B cell (primary cell): ENCODE measurements at regions not wholly inside any gene's neighbourhood (a gene's known extent, or its start where the extent isn't known, plus 50 kb on each side); places are given as distances from the start of the nearest gene placed in this dataset.

ENCODE experiments used
- ATAC-seq: fragments of 200-7000 bp; cut with Tn5 transposase; one replicate; pipeline ENCODE4 v1.10.0; 2021; ENCODE audit warnings: low read depth, mild to moderate bottlenecking, moderate number of reproducible peaks, moderate library complexity
- CTCF ChIA-PET: fragments of 350-600 bp; sonication (Branson Sonifier 250); formaldehyde crosslinking; loops from one replicate; lab custom pipeline; 2021; ENCODE audit warnings: antibody characterized with exemption, inconsistent platforms; lab: Charles Lee
- POLR2A ChIA-PET: fragments of 350-600 bp; sonication (Branson Sonifier 250); formaldehyde crosslinking; loops from one replicate; lab custom pipeline; 2021; ENCODE audit warnings: antibody characterized with exemption; lab: Charles Lee
- DNase-seq: peaks from one replicate; pipeline ENCODE4 v3.0.0; 2013
- H2AFZ ChIP-seq: 2 replicates; pipeline ENCODE4 v1.6.1; 2012; ENCODE audit warnings: mild to moderate bottlenecking, low read depth, low read length; ENCODE audit not compliant: insufficient read depth, poor library complexity, severe bottlenecking
- H3K27ac ChIP-seq, 2 donors: 1 replicate in 1 of 2; 2 replicates in 1 of 2; pipeline ENCODE4 v1.5.1; 2012 to 2013; ENCODE audit warnings: low read length in 2 of 2, mild to moderate bottlenecking in 2 of 2, moderate library complexity in 1 of 2
- H3K27me3 ChIP-seq, 4 experiments: fragments of 200-600 bp in 1 of 4; sonication (generic) in 1 of 4; replicated peaks in 1 of 4; 1 replicate in 2 of 4; 2 replicates in 2 of 4; pipeline versions ENCODE4 v1.6.1 to v1.7.0; 2013 to 2016; ENCODE audit warnings: low read length in 3 of 4, mild to moderate bottlenecking in 2 of 4, mixed read lengths in 1 of 4, moderate library complexity in 1 of 4; ENCODE audit not compliant: insufficient read depth in 4 of 4, control insufficient read depth in 3 of 4; ENCODE audit errors: control extremely low read depth in 1 of 4
- H3K36me3 ChIP-seq, 2 experiments: replicated peaks in 1 of 2; 1 replicate in 1 of 2; 2 replicates in 1 of 2; pipeline versions ENCODE4 v1.6.1 to v1.7.1; 2013; ENCODE audit warnings: low read length in 1 of 2; ENCODE audit not compliant: insufficient read depth in 2 of 2, control insufficient read depth in 1 of 2; ENCODE audit errors: control extremely low read depth in 1 of 2, extremely low read depth in 1 of 2
- H3K4me1 ChIP-seq, 2 donors: fragments of 200-600 bp in 1 of 2; sonication (generic) in 1 of 2; 1 replicate in 1 of 2; 2 replicates in 1 of 2; pipeline versions ENCODE4 v1.5.1 to v1.6.1; 2013 to 2017; ENCODE audit warnings: low read length in 2 of 2; ENCODE audit not compliant: control insufficient read depth in 2 of 2, insufficient read depth in 2 of 2
- H3K4me2 ChIP-seq: replicated peaks from 2 replicates; pipeline ENCODE3; 2012; ENCODE audit warnings: mild to moderate bottlenecking, low read depth, low read length; ENCODE audit not compliant: poor library complexity, severe bottlenecking
- H3K4me3 ChIP-seq, 5 experiments: fragments of 200-600 bp in 1 of 5; sonication (generic) in 1 of 5; 1 replicate in 3 of 5; 2 replicates in 2 of 5; pipeline versions ENCODE4 v1.5.1 to v1.7.0; 2011 to 2016; ENCODE audit warnings: low read length in 4 of 5, mild to moderate bottlenecking in 4 of 5, low read depth in 2 of 5, control low read depth in 1 of 5, moderate library complexity in 1 of 5; ENCODE audit not compliant: insufficient read depth in 1 of 5; ENCODE audit errors: control extremely low read depth in 1 of 5, extremely low read depth in 1 of 5
- H3K79me2 ChIP-seq: fragments of 200-600 bp; sonication (generic); one replicate; pipeline ENCODE4 v1.6.0; 2016; ENCODE audit warnings: low read length; ENCODE audit not compliant: control insufficient read depth, insufficient read depth
- H3K9ac ChIP-seq: fragments of 200-600 bp; sonication (generic); 2 replicates; pipeline ENCODE4 v1.6.1; 2017; ENCODE audit warnings: mild to moderate bottlenecking, low read length, moderate library complexity
- H3K9me3 ChIP-seq, 3 donors: one replicate each; pipeline versions ENCODE4 v1.6.1 to v1.7.1; 2013; ENCODE audit warnings: low read length in 2 of 3; ENCODE audit not compliant: control insufficient read depth in 2 of 3, insufficient read depth in 1 of 3; ENCODE audit errors: control extremely low read depth in 1 of 3
- H4K20me1 ChIP-seq: 2 replicates; pipeline ENCODE4 v1.6.0; 2012; ENCODE audit warnings: mild to moderate bottlenecking, low read length; ENCODE audit not compliant: insufficient read depth, control insufficient read depth, poor library complexity, severe bottlenecking
- H3K27ac Mint-ChIP-seq: one replicate; pipeline ENCODE4 v1.8.0; 2021; ENCODE audit warnings: mixed read lengths
- H3K27me3 Mint-ChIP-seq: one replicate; pipeline ENCODE4 v1.8.0; 2021; ENCODE audit warnings: mixed read lengths
- H3K4me1 Mint-ChIP-seq: one replicate; pipeline ENCODE4 v1.8.0; 2021; ENCODE audit warnings: mixed read lengths
- H3K4me3 Mint-ChIP-seq: one replicate; pipeline ENCODE4 v1.8.0; 2021; ENCODE audit warnings: mixed read lengths
- H3K9me3 Mint-ChIP-seq: one replicate; pipeline ENCODE4 v1.8.0; 2022; ENCODE audit warnings: mixed read lengths; ENCODE audit not compliant: insufficient read depth
- EZH2 ChIP-seq: IDR thresholded peaks from 2 replicates; pipeline ENCODE4 v1.6.1; 2012; ENCODE audit warnings: borderline replicate concordance, low read depth, mild to moderate bottlenecking, moderate library complexity, low read length; ENCODE audit not compliant: insufficient read depth, poor library complexity, severe bottlenecking
- WGBS: methylation state at CpG from one replicate; pipeline ENCODE4 v1.1.5; 2013; ENCODE audit warnings: missing lambda C conversion rate; ENCODE audit not compliant: insufficient coverage; 5-methylcytosine and 5-hydroxymethylcytosine counted together
- intact Hi-C: fragments of 100-400 bp; cut with micrococcal nuclease; formaldehyde crosslinking; loops from one replicate; pipeline ENCODE4 v1.10.0; 2022
- TF ChIP-seq, protein P1 (sequence below): fragments of 200-600 bp; IDR thresholded peaks from one replicate; pipeline ENCODE4 v1.8.0; 2022; ENCODE audit warnings: antibody characterized with exemption, mild to moderate bottlenecking

DNA sequence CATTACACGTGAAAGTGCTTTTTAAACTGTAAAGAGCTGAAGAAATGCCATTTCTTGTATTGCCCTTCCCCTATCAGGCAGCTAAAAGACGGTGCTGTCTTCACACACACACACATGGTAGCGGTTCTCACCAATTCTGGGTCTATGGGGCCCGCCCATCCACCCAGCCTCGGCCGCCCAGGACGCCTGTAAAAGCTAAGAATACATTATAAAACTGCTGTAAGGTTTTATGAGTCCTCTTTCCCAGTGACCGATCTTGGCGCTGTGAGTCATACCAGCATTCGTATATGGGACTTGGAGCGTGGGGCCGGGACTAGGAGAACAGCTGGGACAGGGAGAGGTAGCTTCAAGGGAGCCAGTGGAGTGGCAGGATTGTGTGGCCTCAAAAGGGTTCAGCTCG is 149.7 kb upstream of the CADM1 start:
- no peak overlapping the region for H3K4me3 ChIP-seq
- intact Hi-C loops: no loop called here
- no peaks in the 10 kb centered on the region for H3K79me2 ChIP-seq
- no peak overlapping the region for H3K4me2 ChIP-seq
- ATAC-seq (no peak), DNase-seq (no peak)
- no peaks in the 10 kb centered on the region for H4K20me1 ChIP-seq
- CTCF ChIA-PET: no interaction called here
- no peaks in the 10 kb centered on the region for H3K36me3 ChIP-seq
- no peaks in the 10 kb centered on the region for H3K9me3 Mint-ChIP-seq
- H3K27me3 Mint-ChIP-seq: peaks cover 23% of the 10 kb centered on the region
- no peaks in the 10 kb centered on the region for H3K4me1 ChIP-seq
- TF ChIP-seq, protein P1, sequence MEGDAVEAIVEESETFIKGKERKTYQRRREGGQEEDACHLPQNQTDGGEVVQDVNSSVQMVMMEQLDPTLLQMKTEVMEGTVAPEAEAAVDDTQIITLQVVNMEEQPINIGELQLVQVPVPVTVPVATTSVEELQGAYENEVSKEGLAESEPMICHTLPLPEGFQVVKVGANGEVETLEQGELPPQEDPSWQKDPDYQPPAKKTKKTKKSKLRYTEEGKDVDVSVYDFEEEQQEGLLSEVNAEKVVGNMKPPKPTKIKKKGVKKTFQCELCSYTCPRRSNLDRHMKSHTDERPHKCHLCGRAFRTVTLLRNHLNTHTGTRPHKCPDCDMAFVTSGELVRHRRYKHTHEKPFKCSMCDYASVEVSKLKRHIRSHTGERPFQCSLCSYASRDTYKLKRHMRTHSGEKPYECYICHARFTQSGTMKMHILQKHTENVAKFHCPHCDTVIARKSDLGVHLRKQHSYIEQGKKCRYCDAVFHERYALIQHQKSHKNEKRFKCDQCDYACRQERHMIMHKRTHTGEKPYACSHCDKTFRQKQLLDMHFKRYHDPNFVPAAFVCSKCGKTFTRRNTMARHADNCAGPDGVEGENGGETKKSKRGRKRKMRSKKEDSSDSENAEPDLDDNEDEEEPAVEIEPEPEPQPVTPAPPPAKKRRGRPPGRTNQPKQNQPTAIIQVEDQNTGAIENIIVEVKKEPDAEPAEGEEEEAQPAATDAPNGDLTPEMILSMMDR: no peak
- TF ChIP-seq EZH2: no peak
- no peak overlapping the region for H3K27ac Mint-ChIP-seq
- 92% methylated on average over 8 of the region's 13 CpGs for WGBS
- peaks cover 0 to 6% (median 1%) of the 10 kb centered on the region in 4 experiments for H3K27me3 ChIP-seq
- POLR2A ChIA-PET: no interaction called here
- H3K4me1 Mint-ChIP-seq: no peaks in the 10 kb centered on the region
- no peaks in the 10 kb centered on the region for H3K9me3 ChIP-seq
- no peak overlapping the region for H3K27ac ChIP-seq
- H3K4me3 Mint-ChIP-seq: no peak overlapping the region
- H3K9ac ChIP-seq: no peak overlapping the region
- no peak overlapping the region for H2AFZ ChIP-seq

DNA sequence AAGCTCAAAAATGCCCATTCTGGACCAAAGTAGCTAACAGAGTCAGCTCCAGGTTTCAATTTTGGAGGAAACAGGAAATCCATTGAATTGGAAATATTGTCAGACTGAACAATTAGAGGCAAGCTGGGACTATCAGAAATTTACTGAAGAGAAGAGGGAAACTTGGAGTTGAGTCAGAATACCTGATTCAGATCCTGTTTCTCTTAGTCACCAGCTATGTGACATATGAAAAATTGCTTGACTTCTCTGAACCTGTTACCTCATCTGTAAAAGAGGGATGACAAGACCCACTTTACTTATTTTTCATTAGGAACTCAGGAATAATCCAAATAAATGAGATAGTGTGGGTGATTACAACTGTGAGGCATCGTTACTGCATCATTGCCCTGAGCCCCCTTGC is 148.9 kb upstream of the CADM1 start:
- Mint-ChIP-seq H3K27ac (no peak overlapping the region), H3K27me3 (peaks cover 16% of the 10 kb centered on the region), H3K9me3 (no peaks in the 10 kb centered on the region), H3K4me1 (no peaks in the 10 kb centered on the region), H3K4me3 (no peak overlapping the region)
- no peaks in the 10 kb centered on the region for H3K9me3 ChIP-seq
- H4K20me1 ChIP-seq: no peaks in the 10 kb centered on the region
- H3K79me2 ChIP-seq: no peaks in the 10 kb centered on the region
- TF ChIP-seq, protein P1: no peak
- no peak for TF ChIP-seq EZH2
- no peak overlapping the region for H3K27ac ChIP-seq
- no peak overlapping the region for H2AFZ ChIP-seq
- ChIA-PET CTCF (no interaction called here), POLR2A (no interaction called here)
- H3K4me3 ChIP-seq: no peak overlapping the region
- DNase-seq (no peak), ATAC-seq (no peak)
- intact Hi-C loops: no loop called here
- H3K4me1 ChIP-seq: no peaks in the 10 kb centered on the region
- H3K27me3 ChIP-seq: peaks cover 0 to 4% (median 1%) of the 10 kb centered on the region in 4 experiments
- H3K36me3 ChIP-seq: no peaks in the 10 kb centered on the region
- H3K4me2 ChIP-seq: no peak overlapping the region
- no peak overlapping the region for H3K9ac ChIP-seq
- 75% methylated on average over 1 of the region's 1 CpG for WGBS
